GM18909 (cell line): ENCODE measurements at regions not wholly inside any gene's neighbourhood (a gene's known extent, or its start where the extent isn't known, plus 50 kb on each side); places are given as distances from the start of the nearest gene placed in this dataset.

Source experiments
- ATAC-seq: cut with Tn5 transposase; IDR thresholded peaks from one replicate; pipeline ENCODE4 v1.9.1; 2021; ENCODE audit warnings: mild to moderate bottlenecking; ENCODE audit not compliant: unreplicated experiment, poor library complexity

DNA sequence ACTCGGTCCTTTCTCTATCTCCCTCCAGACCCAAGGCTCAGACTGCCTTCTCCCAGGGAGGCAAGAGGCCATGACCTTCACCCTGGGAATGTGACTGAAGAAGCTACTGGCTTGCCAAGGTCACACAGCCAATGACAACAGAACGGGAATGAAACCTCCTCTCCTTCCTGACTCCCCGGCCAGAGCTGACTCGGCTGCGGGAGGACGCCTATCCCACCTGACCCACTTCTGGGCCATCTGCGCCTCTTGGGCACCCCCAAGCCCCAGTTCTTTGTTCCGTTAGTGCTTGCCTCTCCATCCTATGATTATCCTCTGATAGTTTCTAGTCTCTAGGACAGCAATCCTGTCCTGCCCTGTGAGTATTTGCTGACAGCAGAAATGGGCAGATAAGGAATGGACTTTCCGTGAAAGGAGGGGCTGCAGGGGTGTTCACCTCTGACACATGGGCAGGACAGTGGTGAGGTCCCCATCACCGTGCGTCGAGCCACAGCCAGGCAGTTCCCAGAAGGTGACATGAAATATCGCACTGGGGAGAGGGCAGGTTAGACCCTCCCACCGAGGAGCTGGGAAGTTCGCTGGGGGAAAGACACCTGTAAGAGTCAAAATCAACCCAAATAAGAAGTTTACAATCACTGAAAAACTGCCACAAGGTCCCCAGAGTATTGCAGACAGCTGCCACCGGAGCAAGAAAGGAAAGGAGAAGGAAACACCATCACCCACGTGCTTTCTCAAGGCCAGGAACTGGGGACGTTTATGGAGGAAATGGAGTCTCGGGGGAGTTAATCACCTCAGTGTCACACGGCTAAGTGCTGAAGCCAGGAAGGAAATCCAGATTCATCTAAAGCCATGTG lies 63.0 kb downstream of the INSIG1 start:
- ATAC-seq: no peak

DNA sequence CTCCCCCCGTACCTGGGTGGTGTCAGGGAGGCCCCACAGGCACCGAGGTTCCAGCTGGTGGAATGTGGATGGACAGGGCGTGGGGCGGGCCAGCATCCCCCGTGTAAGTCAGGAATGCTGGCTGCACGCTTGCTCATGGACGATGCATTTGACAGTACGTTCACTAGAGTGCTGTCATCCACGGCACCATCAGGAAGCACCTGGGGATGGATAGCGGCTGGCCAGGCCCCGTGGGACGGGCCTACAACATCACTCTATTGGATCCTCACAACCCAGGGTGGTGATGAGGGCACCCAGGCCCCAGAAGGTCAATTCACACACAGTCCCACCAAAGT lies 63.6 kb downstream of the INSIG1 start:
- no peak for ATAC-seq

DNA sequence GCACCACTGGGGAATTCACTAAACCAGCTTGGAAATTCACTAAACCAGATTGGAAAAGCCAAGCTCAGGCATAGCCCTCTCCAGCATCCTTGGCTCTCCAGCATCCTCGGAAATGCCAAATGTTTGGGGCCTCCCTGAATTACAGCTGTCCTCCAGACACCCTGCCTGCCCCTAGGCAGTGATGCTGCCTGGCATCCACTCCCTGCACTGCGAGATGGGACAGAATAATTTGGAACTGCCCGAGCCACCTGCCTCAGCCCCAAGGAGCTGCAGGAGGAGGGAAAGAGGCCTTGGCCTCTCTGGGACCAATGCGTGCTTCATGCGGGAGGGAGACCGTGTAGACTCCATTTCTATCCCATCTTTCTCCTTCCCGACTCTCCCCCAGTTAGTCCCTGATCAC lies 64.3 kb downstream of the INSIG1 start:
- no peak for ATAC-seq

DNA sequence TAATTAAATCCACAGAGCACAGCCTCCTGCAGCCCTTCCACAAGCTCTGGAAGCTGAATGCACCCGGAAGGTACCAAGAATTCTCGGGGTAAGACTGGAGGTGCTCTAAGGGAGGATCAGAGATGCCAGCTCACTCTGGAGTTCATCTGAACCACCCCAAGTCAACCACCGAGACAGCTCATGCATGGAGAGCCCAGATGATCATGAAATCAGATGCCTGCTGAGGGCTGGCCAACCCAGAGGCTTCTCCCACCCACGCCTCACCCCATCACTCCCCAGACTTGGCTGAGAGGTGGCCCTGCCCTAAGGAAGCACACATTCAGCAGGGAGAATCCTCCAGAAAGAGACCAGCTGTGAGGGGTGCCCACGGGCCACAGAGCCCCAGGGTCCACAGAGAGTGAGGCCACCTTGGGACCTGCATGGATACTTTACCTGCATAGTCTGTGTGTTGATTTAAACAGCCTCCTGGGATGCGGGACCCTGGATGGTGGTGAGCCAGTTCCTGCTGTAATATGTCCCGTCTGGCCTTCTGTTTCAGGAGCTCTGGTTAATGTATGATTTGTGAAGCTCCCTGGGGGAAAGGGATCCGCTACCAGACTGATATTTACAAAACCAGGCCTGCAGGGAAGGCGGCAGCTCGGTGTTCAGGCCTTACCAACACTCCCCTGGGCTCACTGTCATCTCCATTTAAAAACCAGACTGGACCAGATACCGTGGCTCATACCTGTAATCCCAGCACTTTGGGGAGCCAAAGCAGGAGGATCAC lies 64.9 kb downstream of the INSIG1 start:
- no peak for ATAC-seq

DNA sequence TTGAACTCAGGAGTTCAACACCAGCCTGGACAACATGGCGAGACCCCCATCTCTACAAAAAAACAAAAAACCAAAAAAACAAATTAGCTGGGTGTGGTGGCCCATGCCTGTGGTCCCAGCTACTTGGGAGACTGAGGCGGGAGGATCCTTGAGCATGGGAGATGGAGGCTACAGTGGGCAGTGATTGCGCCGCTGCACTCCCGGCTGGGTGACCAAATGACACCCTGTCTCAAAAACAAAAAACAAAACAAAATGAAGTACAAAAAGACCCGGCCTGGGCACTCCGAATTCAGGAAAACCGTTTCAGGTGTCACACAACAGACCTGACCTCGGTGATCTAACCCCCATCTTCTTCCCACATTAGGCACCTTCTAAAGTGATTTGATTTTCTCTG lies 65.5 kb downstream of the INSIG1 start:
- no peak for ATAC-seq

DNA sequence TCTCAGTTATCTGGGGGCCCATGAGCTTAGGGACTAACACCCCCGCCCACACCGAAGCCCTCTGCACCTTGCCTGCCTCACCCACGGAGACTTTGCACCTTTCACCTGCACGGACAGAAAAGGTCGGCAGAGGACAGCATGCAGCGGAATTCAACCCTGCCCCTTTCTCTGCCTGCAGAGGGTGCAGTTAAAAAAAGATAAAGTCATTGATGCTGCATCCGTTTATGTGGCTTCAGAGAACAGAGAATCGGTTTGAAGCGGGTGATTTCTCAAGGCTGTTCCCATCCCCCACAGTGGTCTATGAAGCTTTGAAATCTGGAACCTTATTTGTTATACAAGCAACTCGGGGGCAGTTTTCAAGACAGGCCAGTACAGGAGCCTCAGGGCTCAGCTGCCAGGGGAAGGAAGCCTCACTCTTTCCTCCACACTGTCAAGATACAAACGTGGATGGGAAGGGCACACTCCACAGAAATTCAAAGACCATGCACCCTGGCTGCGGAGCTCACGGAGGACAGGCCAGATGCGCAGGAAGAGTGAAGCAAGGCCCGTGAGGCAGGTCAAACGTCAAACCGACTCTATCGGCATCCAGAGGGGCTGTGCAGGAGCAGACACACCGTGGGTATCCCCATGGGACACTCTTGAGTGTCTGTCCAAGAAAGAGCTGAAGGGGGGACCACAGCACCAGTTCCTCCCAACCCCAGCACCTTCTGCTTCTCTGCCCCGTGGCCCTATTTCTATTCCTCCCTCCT lies 66.3 kb downstream of the INSIG1 start:
- ATAC-seq: no peak

DNA sequence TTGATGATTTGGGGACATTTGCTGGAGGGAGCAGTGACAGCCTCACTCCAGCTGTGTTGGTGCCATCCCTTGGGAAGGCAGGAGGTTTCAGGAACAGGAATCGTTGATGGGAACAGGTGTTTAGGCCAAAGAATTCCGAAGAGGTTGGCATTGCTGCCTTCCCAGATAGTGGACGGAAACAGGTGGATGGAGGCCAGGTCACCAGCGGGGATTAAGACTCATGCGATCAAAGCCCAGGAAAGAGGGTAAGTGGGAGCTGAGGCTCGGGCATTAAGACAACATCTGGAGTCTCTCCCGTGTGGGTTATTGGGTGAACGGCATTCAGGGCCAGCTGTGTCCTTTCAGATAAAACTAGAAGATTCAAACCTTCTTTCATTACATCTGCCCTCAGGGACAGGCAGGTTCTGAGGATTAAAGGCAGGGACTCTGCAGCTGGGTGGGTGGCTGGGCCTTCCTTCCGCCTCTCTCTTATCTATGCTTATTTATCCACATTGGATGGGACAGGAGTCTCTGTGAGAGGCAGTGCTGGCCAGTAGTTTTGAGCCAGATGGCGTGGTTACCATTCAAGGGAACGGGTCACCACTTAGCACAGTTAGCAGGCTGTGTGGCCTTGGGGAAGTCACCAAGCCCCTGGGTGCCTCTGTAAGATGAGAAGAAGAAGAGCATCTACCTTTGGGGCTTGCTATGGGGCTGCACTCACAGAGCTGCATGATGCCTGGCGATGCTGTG lies 67.6 kb downstream of the INSIG1 start:
- ATAC-seq: no peak

DNA sequence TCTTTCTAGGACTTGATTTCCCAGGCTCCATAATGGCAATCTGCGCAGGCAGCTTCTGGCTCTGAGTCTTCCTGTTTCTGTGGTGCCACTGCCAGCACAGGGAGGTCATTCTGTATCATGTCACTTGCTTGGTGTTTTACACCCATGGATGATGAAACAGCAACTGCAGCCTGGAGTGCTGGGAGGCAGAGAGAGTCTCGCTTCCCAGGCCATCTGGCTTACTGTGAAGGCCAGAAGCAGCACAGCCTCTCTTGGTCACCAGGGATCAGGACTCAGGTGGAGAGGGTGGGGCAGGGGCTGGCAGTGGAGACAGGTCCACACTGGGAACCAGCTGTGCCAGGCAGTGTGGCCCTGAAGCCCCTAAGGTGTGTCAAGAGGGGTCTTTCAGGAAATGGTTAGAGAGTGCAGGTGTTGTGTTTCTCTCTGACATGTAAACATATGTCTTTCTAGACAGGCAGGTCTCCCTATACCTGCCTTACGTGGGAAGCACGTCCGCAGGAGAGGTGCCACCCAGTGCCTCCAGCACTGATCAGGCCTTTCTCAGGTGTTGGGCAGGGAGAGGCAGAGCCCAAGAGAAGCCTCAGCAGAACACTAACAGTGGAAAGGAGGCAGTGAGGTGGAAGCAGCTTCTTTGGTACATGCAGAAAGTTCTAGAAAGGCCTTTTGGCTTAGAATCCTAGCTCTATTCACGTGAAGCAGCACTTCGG lies 71.4 kb downstream of the INSIG1 start:
- no peak for ATAC-seq

DNA sequence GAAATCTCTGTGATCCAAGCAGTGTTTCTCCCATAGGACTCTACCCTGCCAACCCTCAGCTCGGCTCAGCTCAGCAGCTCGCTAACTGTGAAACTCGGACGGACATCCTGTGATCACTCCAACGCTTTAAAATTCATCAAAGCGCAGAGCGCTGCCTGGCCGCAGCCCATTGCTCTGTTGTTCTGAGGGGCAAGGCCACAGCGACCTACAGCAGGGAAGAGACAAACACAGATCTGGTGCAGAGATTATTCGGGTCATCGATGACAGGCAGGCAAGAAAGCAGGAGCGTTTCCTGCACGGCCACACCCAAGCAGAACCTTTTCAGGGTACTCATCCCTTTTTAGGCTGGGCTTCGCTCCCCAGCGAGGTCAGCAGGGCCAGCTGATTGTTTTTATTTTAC lies 72.1 kb downstream of the INSIG1 start:
- ATAC-seq: no peak

DNA sequence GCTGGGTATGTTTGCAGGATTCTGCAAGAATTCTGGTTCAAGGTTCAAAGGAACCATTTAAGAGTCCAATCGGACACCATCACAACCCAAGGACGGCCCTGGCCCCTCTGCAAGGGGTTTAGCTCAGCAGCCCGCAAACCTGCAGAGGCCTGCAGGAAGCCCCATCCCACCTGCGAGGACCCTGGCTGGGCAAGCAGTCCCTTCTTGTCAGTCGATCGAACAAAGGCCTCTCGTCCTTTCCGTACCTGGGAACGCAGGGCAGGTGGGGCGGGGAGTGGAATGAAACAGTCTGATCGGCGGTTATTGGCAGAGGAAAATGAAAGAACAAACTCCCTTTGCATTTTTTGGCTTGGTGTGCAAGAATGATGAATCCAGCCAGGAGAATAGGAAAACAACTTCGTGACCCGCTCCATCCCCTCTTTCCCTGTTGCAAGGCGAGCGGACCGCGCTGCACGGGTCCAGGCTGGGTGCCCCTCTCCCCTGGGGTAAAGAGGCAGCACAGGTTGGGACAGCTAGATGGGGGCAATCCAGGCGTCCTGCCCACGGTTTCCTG lies 73.7 kb downstream of the INSIG1 start:
- ATAC-seq: no peak

DNA sequence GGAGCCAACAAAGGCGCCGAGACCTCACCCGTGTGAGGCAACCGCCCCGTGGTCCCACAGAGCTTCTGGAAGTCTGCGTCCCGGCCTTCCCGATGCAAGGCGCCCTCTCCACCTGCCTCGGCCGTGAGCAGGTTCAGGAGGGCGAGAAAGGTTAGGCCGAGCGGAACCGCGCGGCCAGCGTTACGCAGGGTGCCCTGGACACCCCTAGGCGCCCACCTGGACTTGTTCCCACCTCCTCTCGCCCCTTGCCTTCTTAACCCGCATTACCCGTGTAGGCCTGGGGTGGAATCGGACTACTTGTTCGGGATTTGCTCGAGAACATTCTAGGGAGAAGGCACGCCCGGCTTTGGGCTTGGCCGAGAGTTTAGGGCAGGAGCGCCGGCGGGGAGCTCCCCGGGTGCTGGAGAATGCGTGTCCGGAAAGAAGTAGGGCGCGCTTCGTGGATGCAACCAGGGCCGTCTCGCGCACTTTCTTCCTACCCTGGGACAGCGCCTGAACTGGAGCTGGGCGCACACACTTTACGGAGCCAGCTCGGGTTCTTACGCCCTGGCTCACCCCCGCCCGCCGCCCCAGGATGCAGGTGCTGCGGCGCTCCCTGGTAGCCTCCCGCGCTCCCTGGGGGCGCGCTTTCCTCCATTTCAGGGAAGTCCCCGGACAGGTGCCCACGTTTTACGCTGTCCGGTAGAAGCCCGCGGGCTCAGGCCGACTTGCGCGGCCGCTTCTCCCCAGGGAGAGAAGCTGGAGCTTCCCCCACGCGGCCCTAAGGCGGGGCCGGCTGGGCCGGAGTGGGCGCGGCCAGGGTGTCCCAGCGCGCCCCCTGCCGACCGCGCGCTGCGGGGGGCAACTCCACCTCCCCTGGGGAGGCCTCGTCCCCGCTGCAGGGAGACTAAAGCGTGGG lies 74.5 kb downstream of the INSIG1 start:
- no peak for ATAC-seq

DNA sequence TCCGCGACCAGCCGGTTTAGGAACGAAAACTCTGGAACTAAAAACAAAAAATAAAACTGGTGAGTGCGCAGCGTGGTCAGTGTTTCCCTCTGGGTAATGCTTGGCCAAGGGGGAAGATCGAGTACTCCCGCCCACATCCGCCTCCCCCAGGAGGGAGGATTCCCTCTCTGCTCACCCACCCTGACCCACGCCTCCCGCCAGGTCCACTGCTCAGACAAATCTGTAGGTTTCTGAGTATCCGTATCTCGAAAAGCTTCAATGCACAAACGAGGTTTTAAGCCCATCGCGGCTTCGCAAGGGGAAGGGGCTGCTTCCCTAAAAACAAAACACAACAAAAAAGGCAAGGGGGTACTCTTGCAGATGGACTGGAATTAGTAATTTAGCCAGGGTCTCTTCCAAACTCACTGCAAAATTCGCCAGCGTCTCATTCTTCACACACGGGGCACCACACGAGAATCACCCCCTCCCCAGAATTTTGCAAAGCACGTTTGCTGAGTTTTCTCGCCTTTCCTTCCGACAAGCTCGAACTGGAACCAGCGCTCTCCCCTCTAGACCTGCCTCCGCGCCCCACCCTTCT lies 75.2 kb downstream of the INSIG1 start:
- ATAC-seq: no peak

DNA sequence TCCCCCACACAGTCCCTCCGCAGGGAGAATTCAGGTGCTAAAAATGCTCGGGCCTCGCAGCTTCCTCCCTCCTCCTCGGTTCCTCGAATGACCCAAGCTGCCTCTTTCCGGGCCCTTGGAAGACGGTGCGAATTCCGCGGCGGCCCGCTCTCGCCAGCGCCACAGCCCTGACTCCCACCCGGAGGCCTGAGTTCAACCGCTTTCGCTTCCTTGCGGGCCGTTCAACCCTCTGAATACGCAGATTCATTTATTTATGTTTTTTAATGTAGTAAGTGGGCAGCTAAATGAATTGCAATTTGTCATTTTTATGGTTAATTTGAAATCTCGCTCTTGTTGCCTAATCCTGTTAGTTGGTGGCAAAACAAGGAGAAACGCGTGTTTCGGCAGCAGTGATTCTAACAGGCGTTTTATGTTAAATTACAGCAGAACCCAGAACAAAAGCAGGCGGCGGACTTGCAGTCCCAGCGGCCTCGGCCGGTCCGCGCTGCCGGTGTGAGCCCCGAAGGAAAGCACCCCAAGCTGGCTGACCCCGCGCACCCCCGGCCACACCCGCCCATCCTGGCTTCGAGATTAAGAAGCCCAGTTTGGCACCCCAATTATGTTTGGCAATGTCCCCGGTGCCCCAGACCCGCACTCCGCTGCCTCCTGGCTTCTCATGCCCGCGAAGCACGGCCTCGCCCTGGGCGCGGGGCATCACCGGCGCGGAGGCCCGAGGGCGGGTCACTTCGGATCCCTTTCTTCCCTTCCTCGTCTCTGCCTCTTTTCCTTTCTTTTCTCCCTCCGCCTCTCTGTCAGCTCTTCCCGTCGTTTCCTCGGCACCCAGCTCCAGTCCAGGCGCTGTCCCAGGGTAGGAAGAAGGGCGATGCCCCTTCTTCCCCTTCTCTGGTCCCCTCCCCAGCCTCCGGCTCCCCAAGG lies 75.9 kb downstream of the INSIG1 start:
- ATAC-seq: no peak

DNA sequence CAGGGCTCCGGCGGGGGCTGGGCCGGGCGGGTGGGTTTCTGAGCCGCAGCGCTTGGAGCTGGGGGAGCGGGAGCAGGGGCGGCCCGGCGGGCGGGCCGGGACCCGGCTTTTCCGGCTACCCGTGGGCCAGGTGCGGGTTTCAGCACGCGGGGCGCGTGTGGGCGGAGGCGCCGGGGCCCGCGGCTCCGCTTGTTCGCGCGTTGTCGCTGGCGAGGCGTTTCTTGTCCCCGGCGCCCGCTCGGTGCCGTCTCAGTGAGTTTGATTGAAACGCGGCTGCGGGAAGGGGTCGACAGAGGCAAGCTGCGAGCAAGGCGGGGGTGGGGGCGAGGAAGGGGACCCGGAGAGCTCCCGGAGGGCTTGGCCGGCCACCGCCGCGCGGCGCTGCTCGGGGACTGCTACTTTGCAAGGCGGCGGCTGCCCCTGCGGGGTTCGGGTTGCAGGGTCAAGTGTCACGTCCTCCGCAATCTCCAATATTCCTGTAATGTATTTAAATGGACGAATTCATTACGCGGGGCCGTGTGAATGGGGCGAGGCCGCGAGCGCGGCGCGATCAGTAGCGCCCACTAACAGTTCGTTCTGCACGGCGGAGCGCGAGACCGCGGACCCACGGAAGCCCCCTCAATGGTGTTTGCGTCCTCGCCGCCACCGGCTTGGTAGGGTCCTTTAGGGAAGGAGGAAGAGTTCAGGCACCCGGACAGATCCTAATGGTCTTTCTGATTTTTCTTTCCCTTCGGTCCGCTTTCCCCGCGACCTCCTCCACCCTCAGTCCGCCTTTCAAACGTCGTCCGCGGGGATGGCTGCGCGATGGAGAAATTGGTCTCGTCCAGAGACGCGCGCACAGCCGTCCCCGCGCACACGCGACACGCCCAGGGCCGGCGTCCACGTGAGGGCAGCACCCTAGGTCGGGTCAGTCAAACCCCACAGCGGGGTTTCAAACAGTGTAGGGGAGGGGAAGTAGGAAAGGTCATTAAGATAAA lies 76.9 kb downstream of the INSIG1 start:
- ATAC-seq: no peak

DNA sequence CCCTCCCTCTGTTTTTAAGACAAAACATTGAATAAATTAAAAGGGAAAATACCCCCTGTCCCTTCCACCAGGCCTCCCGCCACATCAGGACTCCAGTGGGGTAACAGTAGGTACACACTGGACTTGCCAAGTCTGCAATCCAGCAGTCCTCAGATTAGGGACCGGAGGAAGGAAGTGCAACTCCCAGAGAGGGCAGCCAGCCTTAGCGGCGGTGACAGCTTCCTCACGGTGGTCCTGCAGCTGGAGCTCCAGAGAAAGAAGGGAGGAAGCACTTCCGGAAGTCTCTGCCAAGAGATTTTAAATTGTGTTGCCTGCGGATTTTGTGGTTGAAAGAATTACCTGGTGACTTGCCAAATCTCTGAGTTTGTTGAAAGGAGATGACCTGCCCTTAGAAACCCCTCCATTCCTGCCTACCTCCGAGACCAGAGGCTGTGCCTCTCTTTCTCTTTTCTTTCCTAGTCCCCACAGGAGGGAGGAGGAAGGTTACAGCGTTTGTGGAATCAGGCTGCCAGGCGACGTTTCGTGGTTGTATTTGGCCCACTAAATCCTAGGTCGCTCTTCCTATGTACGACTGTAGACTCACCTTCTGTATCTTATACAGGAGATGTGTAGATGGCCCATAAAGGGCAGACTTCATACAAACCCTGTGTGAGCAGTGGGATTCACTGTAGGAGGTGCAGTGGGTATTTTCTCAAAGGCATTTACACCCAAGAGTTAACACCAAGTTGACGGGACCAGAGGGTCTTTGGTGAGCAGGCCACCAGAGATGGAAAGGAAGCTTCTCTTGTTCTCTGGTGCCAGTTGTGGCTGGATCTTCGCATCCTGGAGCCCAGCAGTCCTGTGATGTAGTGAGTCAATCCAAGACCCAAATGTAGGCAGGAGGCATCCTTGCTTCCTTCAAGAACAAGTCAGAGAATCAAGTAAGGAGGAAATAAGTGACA lies 77.9 kb downstream of the INSIG1 start:
- no peak for ATAC-seq
